Right lobe of liver (tissue), 6 donors: ENCODE measurements at regions not wholly inside any gene's neighbourhood (a gene's known extent, or its start where the extent isn't known, plus 50 kb on each side); places are given as distances from the start of the nearest gene placed in this dataset.

Experiments used
- ATAC-seq, 4 donors: fragments of 200-7000 bp; cut with Tn5 transposase; one replicate each; pipeline ENCODE4 v1.9.1; 2020; ENCODE audit warnings: mild to moderate bottlenecking in 4 of 4, moderate library complexity in 4 of 4
- DNase-seq, 3 donors: peaks; one replicate each; pipeline ENCODE4 v3.0.0-alpha.2; 2020
- H3K27ac ChIP-seq, 3 donors: fragments of 200-600 bp; one replicate each; pipeline ENCODE4 v1.8.0; 2022
- H3K27me3 ChIP-seq, 2 donors: fragments of 200-600 bp; one replicate each; pipeline ENCODE4 v1.8.0; 2022
- H3K36me3 ChIP-seq, 4 donors: fragments of 200-600 bp; sonication (generic) in 1 of 4; one replicate each; pipeline versions ENCODE4 v1.5.1 to v1.8.0; 2017 to 2022; ENCODE audit warnings: control low read depth in 1 of 4
- H3K4me1 ChIP-seq, 4 donors: fragments of 200-600 bp; sonication (generic) in 1 of 4; one replicate each; pipeline versions ENCODE4 v1.5.1 to v1.8.0; 2017 to 2022; ENCODE audit warnings: control low read depth in 1 of 4
- H3K4me3 ChIP-seq, 3 donors: fragments of 200-600 bp; one replicate each; pipeline ENCODE4 v1.8.0; 2022
- H3K9me3 ChIP-seq, 4 donors: fragments of 200-600 bp; sonication (generic) in 1 of 4; one replicate each; pipeline versions ENCODE4 v1.5.1 to v1.8.0; 2017 to 2022; ENCODE audit warnings: control low read depth in 1 of 4
- POLR2A ChIP-seq: fragments of 450-650 bp; IDR thresholded peaks from one replicate; pipeline ENCODE4 v1.6.1; 2017; ENCODE audit warnings: antibody characterized with exemption, mild to moderate bottlenecking
- WGBS: methylation state at CpG from one replicate; pipeline ENCODE4 v1.1.6; 2018; ENCODE audit warnings: low coverage, low lambda C conversion rate; ENCODE audit not compliant: insufficient coverage; ENCODE audit errors: missing lambda C conversion rate; 5-methylcytosine and 5-hydroxymethylcytosine counted together
- intact Hi-C, 2 donors: fragments of 100-400 bp; cut with DNase I; formaldehyde crosslinking; loops; one replicate each; pipeline versions ENCODE4 v1.11.2 to v1.14.1; 2022
- TF ChIP-seq, protein P1 (sequence below), 4 donors: fragments of 200-600 bp in 3 of 4; fragments of 450-650 bp in 1 of 4; IDR thresholded peaks; one replicate each; pipeline versions ENCODE4 v1.5.1 to v1.8.0; 2016 to 2022; ENCODE audit warnings: antibody characterized with exemption in 4 of 4, mild to moderate bottlenecking in 2 of 4
- donor health status: DM: no; HTN: yes; CAD: no.
- donor health status: DM: no; HTN: no; CAD: no.
- donor health status: DM: no; HTN: no; CAD: no.
- donor health status: DM: no; HTN: yes; CAD: no.
- donor health status: DM: no; HTN: yes; CAD: no.

DNA sequence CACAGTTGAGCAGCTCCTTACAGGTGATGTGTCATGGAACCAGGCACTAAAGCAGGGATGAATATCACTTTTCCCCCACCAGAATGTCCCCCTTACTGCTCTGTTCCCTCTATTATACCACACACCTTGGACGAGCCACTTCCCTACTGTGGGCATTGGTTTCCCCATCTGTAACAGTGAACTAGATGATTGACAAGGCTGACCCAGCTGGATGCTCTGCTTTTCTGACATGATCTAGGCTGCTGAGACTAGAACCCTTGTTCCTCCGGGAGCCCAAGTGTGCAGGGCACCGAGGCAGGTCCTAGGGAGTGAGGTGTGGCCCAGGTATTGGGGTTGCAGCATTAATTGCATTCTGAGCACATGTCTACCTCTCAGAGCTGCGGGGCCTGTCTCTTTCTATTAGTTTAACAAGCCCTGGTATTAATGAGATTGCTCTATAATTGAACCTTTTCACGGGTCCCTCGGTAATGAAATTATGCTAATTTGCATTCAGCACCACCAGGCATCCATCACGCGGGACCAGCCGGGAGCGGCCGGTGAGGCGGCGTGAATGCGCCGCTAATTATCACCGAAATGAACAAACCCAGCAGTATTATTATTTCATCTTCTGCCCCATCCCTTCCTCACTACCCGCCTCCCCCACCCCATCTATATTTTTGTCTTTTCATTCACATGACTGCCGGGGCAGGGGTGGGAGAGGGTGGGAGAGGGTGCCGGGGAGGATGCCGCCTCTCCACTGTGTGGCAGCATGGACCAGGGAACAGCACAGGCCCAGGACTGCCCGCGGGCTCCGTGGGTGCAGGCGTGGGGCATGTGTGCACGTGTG lies 121.1 kb downstream of the CYLD start:
- TF ChIP-seq, protein P1, sequence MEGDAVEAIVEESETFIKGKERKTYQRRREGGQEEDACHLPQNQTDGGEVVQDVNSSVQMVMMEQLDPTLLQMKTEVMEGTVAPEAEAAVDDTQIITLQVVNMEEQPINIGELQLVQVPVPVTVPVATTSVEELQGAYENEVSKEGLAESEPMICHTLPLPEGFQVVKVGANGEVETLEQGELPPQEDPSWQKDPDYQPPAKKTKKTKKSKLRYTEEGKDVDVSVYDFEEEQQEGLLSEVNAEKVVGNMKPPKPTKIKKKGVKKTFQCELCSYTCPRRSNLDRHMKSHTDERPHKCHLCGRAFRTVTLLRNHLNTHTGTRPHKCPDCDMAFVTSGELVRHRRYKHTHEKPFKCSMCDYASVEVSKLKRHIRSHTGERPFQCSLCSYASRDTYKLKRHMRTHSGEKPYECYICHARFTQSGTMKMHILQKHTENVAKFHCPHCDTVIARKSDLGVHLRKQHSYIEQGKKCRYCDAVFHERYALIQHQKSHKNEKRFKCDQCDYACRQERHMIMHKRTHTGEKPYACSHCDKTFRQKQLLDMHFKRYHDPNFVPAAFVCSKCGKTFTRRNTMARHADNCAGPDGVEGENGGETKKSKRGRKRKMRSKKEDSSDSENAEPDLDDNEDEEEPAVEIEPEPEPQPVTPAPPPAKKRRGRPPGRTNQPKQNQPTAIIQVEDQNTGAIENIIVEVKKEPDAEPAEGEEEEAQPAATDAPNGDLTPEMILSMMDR (IDR thresholded peaks at IDR 0.05) = no peak
- no peak for TF ChIP-seq POLR2A
- Histone ChIP-seq H3K27me3 (no peaks in the 10 kb centered on the region), H3K4me1 (peaks cover 0 to 9% (median 3%) of the 10 kb centered on the region in 4 donors), H3K27ac (no peak overlapping the region), H3K4me3 (no peak overlapping the region), H3K36me3 (no peaks in the 10 kb centered on the region), H3K9me3 (no peaks in the 10 kb centered on the region)
- DNase-seq = no peak
- whole genome bisulfite sequencing = 88% methylated on average over 14 of the region's 25 CpGs
- intact Hi-C loops = no loop called here
- no peak for ATAC-seq

DNA sequence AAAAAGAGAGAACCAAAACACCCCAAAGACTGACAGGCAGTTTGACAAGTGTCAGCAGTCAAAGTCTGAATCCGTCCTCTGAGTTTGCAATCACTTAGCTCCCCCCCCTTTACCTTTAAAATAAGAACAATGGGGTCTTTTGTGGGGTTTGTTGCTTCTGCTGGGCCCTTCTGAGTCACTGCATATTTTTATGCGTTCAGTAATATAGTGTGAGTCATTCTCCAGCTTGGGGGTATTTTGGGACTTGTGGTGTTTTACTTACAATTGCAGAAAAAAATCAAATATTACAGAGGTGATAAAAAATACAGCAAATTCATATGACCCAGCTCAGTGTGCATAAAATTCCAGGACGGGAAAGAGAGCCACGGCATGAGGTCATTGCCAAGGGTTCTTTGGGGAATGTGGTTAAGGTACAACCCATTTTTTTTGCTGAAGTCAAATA lies 120.1 kb downstream of the CYLD start:
- no peak for DNase-seq
- TF ChIP-seq, protein P1 (IDR thresholded peaks at IDR 0.05) = no peak
- TF ChIP-seq POLR2A = no peak
- WGBS = 72% methylated on average over 4 of the region's 4 CpGs

DNA sequence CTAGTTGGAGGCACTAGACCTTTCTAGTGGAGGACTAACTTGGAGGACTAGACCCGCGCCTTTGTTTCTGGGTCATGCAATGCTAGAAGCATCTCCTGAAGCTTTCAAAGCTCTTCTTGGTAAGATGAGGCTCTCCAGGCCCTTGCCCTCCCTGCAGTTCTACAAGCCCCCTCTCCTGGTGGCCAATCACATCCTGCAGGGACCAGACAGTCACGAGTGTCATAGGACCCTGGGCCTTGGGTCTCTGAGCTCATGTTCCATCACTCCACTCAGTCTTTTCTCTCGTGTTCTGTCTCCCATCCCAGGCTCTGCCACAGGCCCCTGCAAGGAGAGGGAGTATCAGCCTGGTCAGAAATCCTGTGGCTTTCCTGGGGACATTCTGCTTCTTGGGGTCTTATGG lies 119.6 kb downstream of the CYLD start:
- no peak overlapping the region for H3K4me3 ChIP-seq
- no peaks in the 10 kb centered on the region for H3K27me3 ChIP-seq
- peaks cover 0 to 21% (median 3%) of the 10 kb centered on the region in 4 donors for H3K4me1 ChIP-seq
- no peak for ATAC-seq
- DNase-seq = no peak
- no peak overlapping the region for H3K27ac ChIP-seq
- H3K36me3 ChIP-seq = no peaks in the 10 kb centered on the region
- TF ChIP-seq, protein P1 (IDR thresholded peaks at IDR 0.05) = no peak
- no peak for TF ChIP-seq POLR2A
- intact Hi-C loops = no loop called here
- WGBS = 91% methylated on average over 4 of the region's 4 CpGs
- H3K9me3 ChIP-seq = no peaks in the 10 kb centered on the region

More for the DNA sequence above, 120.1 kb downstream of the CYLD start:
- Histone ChIP-seq H3K4me1 (peaks cover 0 to 16% (median 3%) of the 10 kb centered on the region in 4 donors), H3K27ac (no peak overlapping the region), H3K27me3 (no peaks in the 10 kb centered on the region), H3K9me3 (no peaks in the 10 kb centered on the region), H3K36me3 (no peaks in the 10 kb centered on the region), H3K4me3 (no peak overlapping the region)
- intact Hi-C loops = no loop called here
- no peak for ATAC-seq

DNA sequence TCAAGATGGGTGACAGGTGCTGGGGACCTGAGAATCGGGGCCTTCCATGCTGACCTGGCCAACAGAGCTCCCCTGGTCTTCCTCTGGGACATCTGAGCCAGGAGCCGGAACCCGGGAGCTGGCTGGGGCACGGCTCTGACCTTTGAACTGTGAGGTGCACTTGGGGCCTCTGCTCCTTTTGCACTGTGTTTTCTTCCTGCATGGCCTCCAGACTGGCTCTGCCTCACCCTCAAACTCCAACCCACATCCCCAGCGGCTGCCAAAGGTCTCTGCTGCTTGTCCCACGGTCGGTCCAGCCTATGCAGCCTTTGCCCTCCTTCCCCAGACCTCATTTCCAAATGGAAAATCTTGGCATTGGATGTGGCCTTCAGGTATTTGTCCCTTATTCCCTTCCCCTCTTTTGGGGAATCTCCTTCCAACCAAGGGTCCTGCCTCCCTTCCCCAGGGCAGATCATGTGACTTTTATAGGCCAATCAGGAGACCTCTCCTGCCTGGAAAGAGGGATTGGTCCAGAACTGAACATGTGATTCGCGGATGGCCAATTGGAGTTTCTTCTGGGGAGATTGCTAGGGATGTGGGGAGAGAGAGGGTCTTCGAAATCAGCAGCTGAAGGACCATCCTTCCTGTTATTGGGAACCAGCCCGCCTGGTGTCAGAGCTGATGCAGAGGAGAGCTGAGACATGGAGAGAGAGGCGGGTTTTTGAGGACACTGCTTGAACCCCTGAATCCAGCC lies 117.9 kb downstream of the CYLD start:
- DNase-seq = peak in 1 of 3 donors; percentile 69
- intact Hi-C loops = no loop called here
- no peaks in the 10 kb centered on the region for H3K36me3 ChIP-seq
- no peaks in the 10 kb centered on the region for H3K9me3 ChIP-seq
- TF ChIP-seq, protein P1 (IDR thresholded peaks at IDR 0.05) = no peak
- TF ChIP-seq POLR2A = no peak
- H3K27ac ChIP-seq = peak overlapping the region in 1 of 3 donors; percentile 43
- 58% methylated on average over 7 of the region's 12 CpGs for WGBS
- no peaks in the 10 kb centered on the region for H3K27me3 ChIP-seq
- H3K4me1 ChIP-seq = peaks cover 0 to 22% (median 3%) of the 10 kb centered on the region in 4 donors
- H3K4me3 ChIP-seq = no peak overlapping the region
- peak; percentile 64 to 74 (median 66) for ATAC-seq
